SK-N-MC (cell line): ENCODE measurements at regions not wholly inside any gene's neighbourhood (a gene's known extent, or its start where the extent isn't known, plus 50 kb on each side); places are given as distances from the start of the nearest gene placed in this dataset.

Source experiments
- EZH2 ChIP-seq: fragments of 200-600 bp; sonication (generic); IDR thresholded peaks from one replicate; pipeline ENCODE4 v1.6.1; 2017; ENCODE audit warnings: antibody characterized with exemption
- FOXP2 ChIP-seq: optimal IDR thresholded peaks from 2 replicates; pipeline ENCODE3; 2011; ENCODE audit warnings: mild to moderate bottlenecking, moderate library complexity; ENCODE audit not compliant: insufficient read depth; ENCODE audit errors: extremely low read length, control extremely low read depth
- POLR2AphosphoS5 ChIP-seq: IDR thresholded peaks from 2 replicates; pipeline ENCODE4 v1.6.1; 2012; ENCODE audit warnings: mild to moderate bottlenecking, low read depth, low read length, borderline replicate concordance

DNA sequence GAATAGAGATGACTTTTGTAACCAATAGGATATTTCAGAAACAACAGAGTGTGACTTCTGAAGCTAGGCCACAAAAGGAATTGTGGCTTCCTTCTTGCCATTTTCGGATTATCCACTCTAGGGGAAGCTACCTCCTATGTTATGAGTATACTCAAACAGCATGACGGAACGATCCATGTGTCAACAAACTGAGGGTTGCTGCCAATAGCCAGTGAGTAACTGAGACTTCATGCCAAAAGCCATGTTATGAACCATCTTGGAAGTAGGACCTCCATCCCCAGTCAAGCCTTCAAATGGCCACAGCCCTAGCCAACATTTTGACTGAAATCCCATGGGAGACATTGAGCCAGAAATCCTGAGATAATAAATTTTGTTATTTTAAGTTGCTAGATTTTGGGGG is 69.0 kb upstream of the IL6 start:
- TF ChIP-seq EZH2 (no peak), FOXP2 (no peak), POLR2AphosphoS5 (no peak)
